ENCODE measurements at regions not wholly inside any gene's neighbourhood (a gene's known extent, or its start where the extent isn't known, plus 50 kb on each side); places are given as distances from the start of the nearest gene placed in this dataset.

GRCh38 chr3:193903966-193904365, 232.0 kb upstream of the HES1 start:
- TF ChIP-seq CTCF (IDR thresholded peaks at IDR 0.05) (no peak), POLR2A (IDR thresholded peaks at IDR 0.05) (no peak)

All from adrenal gland (tissue), 5 donors.